Esophagus squamous epithelium (tissue), 4 donors: ENCODE measurements at regions not wholly inside any gene's neighbourhood (a gene's known extent, or its start where the extent isn't known, plus 50 kb on each side); places are given as distances from the start of the nearest gene placed in this dataset.

Source experiments
- POLR2A ChIP-seq, 4 donors: fragments of 450-650 bp; IDR thresholded peaks; one replicate each; pipeline ENCODE4 v1.6.1; 2017; ENCODE audit warnings: antibody characterized with exemption in 4 of 4, mild to moderate bottlenecking in 4 of 4, moderate library complexity in 3 of 4
- TF ChIP-seq, protein P1 (sequence below), 6 experiments: fragments of 450-650 bp in 4 of 6; fragments of 200-600 bp in 2 of 6; sonication (generic) in 2 of 6; IDR thresholded peaks; one replicate each; pipeline ENCODE4 v1.5.1; 2016 to 2019; ENCODE audit warnings: antibody characterized with exemption in 6 of 6, mild to moderate bottlenecking in 4 of 6, moderate library complexity in 4 of 6

DNA sequence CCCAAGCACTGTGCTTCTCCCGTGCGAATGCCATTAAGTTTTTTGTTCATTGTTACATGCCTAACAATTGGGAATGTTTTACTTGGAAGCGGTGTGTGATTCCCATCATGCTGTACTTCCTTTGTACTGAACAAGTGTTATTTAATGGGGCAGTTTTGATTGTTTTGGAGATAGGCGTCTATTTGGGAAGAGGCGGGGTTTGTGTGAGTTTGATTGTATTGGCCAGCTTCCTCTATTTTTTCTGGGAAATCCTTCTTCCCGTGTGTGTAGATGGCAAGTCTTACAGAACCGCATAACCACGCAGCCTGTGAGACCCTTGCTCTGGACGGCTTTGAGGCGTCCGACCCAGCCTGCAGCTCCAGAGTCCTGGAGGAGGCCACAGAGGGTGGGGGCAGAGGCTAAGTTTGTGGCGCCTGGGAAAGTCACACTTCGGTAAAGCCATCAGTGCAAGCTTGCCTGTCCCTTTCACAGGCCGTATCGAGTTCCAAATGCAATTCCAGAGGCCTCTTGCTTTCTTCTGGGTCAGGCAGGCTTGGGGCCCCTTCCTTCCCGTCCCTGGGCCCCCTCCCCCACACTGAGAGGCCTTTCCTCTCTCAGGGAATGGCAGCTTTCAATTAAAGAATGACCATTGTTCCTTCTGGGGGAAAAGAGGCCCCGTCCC, 210.3 kb downstream of the TOMM20 start:
- TF ChIP-seq, protein P1, sequence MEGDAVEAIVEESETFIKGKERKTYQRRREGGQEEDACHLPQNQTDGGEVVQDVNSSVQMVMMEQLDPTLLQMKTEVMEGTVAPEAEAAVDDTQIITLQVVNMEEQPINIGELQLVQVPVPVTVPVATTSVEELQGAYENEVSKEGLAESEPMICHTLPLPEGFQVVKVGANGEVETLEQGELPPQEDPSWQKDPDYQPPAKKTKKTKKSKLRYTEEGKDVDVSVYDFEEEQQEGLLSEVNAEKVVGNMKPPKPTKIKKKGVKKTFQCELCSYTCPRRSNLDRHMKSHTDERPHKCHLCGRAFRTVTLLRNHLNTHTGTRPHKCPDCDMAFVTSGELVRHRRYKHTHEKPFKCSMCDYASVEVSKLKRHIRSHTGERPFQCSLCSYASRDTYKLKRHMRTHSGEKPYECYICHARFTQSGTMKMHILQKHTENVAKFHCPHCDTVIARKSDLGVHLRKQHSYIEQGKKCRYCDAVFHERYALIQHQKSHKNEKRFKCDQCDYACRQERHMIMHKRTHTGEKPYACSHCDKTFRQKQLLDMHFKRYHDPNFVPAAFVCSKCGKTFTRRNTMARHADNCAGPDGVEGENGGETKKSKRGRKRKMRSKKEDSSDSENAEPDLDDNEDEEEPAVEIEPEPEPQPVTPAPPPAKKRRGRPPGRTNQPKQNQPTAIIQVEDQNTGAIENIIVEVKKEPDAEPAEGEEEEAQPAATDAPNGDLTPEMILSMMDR (IDR thresholded peaks at IDR 0.05), result no peak
- TF ChIP-seq POLR2A (IDR thresholded peaks at IDR 0.05), result no peak
